Activated CD8-positive, alpha-beta T cell treated with anti-CD3 and anti-CD28 coated beads for 36 hours (primary cell): ENCODE measurements at regions not wholly inside any gene's neighbourhood (a gene's known extent, or its start where the extent isn't known, plus 50 kb on each side); places are given as distances from the start of the nearest gene placed in this dataset.

Experiments used
- ATAC-seq: fragments of 200-7000 bp; cut with Tn5 transposase; one replicate; pipeline ENCODE4 v1.10.0; 2021; ENCODE audit warnings: mild to moderate bottlenecking, moderate library complexity
- CTCF ChIA-PET: fragments of 350-600 bp; sonication (Branson Sonifier 250); formaldehyde crosslinking; loops from one replicate; lab custom pipeline; 2021; ENCODE audit warnings: antibody characterized with exemption; lab: Charles Lee
- POLR2A ChIA-PET: fragments of 350-600 bp; sonication (Branson Sonifier 250); formaldehyde crosslinking; loops from one replicate; lab custom pipeline; 2021; ENCODE audit warnings: antibody characterized with exemption; lab: Charles Lee
- DNase-seq: peaks from one replicate; pipeline ENCODE4 v3.0.0-alpha.2; 2020
- H3K27ac Mint-ChIP-seq: one replicate; pipeline ENCODE4 v1.8.0; 2021; ENCODE audit warnings: mild to moderate bottlenecking, mixed read lengths
- H3K27me3 Mint-ChIP-seq: one replicate; pipeline ENCODE4 v1.8.0; 2021; ENCODE audit warnings: mixed read lengths
- H3K36me3 Mint-ChIP-seq: one replicate; pipeline ENCODE4 v1.8.0; 2021; ENCODE audit warnings: low read depth, mixed read lengths
- H3K4me1 Mint-ChIP-seq: one replicate; pipeline ENCODE4 v1.8.0; 2021; ENCODE audit warnings: low read depth, mixed read lengths
- H3K4me3 Mint-ChIP-seq: one replicate; pipeline ENCODE4 v1.8.0; 2021; ENCODE audit warnings: mild to moderate bottlenecking, moderate library complexity, mixed read lengths
- H3K9me3 Mint-ChIP-seq: one replicate; pipeline ENCODE4 v1.8.0; 2021; ENCODE audit warnings: mixed read lengths
- intact Hi-C: fragments of 100-400 bp; cut with micrococcal nuclease; formaldehyde crosslinking; loops from one replicate; pipeline ENCODE4 v1.10.0; 2022
- TF ChIP-seq, protein P1 (sequence below): fragments of 200-600 bp; IDR thresholded peaks from one replicate; pipeline ENCODE4 v1.8.0; 2022; ENCODE audit warnings: antibody characterized with exemption, mild to moderate bottlenecking

DNA sequence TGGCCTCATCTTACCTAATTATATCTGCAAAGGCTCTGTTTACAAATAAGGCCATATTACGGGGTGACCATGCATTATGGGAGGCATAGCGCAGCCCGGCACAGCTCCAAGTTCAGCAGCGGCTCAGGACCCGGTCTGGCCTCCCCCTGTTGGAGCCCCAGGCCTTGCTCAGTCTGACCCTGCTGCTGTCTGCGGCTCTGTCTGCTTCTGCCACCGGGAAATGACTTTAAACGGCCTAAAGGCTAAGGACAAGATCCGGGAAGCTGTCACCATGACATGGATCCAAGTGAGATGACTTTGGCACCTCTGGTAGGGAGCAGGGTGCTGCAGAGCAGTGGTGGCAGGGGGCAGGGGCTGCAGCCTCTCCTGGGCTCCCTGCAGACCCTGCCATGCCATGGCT is 140.6 kb upstream of the GSE1 start:
- TF ChIP-seq, protein P1, sequence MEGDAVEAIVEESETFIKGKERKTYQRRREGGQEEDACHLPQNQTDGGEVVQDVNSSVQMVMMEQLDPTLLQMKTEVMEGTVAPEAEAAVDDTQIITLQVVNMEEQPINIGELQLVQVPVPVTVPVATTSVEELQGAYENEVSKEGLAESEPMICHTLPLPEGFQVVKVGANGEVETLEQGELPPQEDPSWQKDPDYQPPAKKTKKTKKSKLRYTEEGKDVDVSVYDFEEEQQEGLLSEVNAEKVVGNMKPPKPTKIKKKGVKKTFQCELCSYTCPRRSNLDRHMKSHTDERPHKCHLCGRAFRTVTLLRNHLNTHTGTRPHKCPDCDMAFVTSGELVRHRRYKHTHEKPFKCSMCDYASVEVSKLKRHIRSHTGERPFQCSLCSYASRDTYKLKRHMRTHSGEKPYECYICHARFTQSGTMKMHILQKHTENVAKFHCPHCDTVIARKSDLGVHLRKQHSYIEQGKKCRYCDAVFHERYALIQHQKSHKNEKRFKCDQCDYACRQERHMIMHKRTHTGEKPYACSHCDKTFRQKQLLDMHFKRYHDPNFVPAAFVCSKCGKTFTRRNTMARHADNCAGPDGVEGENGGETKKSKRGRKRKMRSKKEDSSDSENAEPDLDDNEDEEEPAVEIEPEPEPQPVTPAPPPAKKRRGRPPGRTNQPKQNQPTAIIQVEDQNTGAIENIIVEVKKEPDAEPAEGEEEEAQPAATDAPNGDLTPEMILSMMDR = no peak
- H3K9me3 Mint-ChIP-seq = no peaks in the 10 kb centered on the region
- no peaks in the 10 kb centered on the region for H3K4me1 Mint-ChIP-seq
- H3K27ac Mint-ChIP-seq = no peak overlapping the region
- intact Hi-C loops = no loop called here
- ATAC-seq (no peak), DNase-seq (no peak)
- no peak overlapping the region for H3K4me3 Mint-ChIP-seq
- H3K27me3 Mint-ChIP-seq = no peaks in the 10 kb centered on the region
- H3K36me3 Mint-ChIP-seq = no peaks in the 10 kb centered on the region
- CTCF ChIA-PET = interaction anchor here (3.0 kb wide), 1 partner anchor 144 kb away, joined by 6 read pairs; no protein-coding TSS in a partner anchor
- POLR2A ChIA-PET = interaction anchor here (0.5 to 1.0 kb wide), 2 partner anchors 11 to 311 kb away, joined by 3 read pairs; no protein-coding TSS in a partner anchor

DNA sequence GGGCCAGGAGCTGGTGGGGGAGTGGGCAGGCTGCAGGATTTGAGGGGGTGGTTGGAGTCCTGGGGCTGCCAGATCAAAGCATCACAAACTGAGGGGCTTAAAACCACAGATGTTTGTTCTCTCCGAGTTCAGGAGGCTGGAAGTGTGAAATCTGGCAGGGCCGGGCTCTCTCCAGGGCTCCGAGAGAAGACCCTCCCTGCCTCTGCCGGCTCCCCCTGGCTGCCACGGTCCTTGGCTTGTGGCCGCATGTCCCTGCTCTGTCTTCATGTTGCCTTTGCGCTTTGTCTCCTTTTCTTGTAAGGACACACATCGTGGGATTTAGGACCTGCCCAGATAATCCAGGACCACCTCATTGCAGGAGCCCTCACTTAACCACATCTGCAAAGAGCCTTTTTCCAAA is 139.8 kb upstream of the GSE1 start:
- ChIA-PET CTCF (interaction anchor here (3.0 kb wide), 1 partner anchor 143 kb away, joined by 6 read pairs; no protein-coding TSS in a partner anchor), POLR2A (no interaction called here)
- intact Hi-C loops = no loop called here
- no peaks in the 10 kb centered on the region for H3K4me1 Mint-ChIP-seq
- H3K27ac Mint-ChIP-seq = no peak overlapping the region
- H3K27me3 Mint-ChIP-seq = no peaks in the 10 kb centered on the region
- no peaks in the 10 kb centered on the region for H3K9me3 Mint-ChIP-seq
- H3K36me3 Mint-ChIP-seq = no peaks in the 10 kb centered on the region
- no peak for ATAC-seq
- no peak for DNase-seq
- H3K4me3 Mint-ChIP-seq = no peak overlapping the region
- TF ChIP-seq, protein P1 = no peak

DNA sequence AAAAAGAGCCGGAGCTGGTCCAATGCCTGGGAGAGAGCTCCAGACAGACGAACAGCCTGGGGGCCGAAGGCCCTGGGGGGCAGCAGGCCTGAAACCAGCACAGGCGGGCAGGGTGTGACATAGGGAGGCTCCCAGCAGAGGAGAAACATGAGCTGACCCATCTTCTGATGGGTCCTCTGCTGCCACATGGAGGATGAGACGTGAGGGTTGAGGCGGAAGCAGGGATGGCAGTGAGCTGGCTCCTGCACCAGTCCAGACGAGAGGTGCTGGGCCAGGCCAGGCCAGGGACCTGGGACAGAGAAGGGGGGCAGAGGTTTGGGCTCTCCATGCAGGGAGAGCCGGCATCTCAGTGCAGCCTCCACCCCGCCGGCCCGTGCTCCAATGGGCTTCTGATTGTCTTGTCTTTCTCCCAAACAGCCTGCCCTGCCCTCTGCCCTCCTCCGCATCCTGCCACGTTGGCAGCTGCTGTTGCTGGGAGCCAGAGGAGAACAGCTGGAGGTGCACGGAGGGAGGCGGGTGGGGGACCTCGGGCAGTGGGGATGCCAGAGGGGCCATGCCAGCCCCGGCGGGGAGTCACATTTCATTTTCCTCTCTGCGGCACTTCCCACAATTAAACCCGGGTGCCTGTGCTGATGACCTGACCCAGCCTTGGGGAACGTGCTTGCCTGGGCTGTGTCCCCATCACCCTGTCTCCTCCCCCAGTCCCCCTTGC is 139.1 kb upstream of the GSE1 start:
- Mint-ChIP-seq H3K27me3 (no peaks in the 10 kb centered on the region), H3K4me1 (no peaks in the 10 kb centered on the region), H3K9me3 (no peaks in the 10 kb centered on the region), H3K36me3 (no peaks in the 10 kb centered on the region), H3K4me3 (no peak overlapping the region), H3K27ac (no peak overlapping the region)
- intact Hi-C loops = no loop called here
- no peak for ATAC-seq
- CTCF ChIA-PET = no interaction called here
- TF ChIP-seq, protein P1 = no peak
- no peak for DNase-seq
- POLR2A ChIA-PET = no interaction called here

DNA sequence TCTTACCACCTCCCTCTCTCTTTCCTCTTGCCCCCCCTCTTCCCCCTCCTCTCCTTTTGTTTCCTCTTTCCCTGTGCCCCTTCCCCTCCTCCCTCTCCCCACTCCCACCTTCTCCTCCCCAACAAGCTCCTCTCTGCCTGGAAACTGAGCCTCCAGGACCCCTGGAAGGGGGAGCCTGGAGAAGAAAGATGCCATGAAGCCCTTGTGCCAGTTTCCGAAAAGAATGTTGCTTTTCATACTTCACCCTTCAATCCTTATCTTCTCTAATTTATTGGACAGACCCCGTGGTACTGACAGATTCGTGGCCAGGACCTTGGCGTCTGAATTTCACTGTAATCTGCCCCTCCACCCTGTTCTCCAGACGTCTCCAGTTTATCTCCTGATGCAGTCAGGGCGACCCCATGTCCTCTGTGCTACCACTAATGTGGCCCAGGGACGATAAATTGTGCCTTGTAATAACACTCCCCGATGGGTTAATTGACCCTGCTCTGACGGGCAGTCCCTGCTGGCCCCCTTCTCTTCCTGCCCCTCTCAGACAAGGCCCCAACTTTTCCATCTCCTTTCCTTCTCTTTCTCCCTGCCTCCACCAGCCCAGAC is 138.4 kb upstream of the GSE1 start:
- ChIA-PET POLR2A (interaction anchor here (0.6 kb wide), 1 partner anchor 280 kb away, joined by 3 read pairs; no protein-coding TSS in a partner anchor), CTCF (interaction anchor here (1.0 kb wide), 1 partner anchor 135 kb away, joined by 3 read pairs; no protein-coding TSS in a partner anchor)
- ATAC-seq (no peak), DNase-seq (no peak)
- H3K9me3 Mint-ChIP-seq = no peaks in the 10 kb centered on the region
- no peaks in the 10 kb centered on the region for H3K27me3 Mint-ChIP-seq
- H3K4me3 Mint-ChIP-seq = no peak overlapping the region
- no peaks in the 10 kb centered on the region for H3K36me3 Mint-ChIP-seq
- TF ChIP-seq, protein P1 = no peak
- intact Hi-C loops = no loop called here
- H3K27ac Mint-ChIP-seq = no peak overlapping the region
- no peaks in the 10 kb centered on the region for H3K4me1 Mint-ChIP-seq

DNA sequence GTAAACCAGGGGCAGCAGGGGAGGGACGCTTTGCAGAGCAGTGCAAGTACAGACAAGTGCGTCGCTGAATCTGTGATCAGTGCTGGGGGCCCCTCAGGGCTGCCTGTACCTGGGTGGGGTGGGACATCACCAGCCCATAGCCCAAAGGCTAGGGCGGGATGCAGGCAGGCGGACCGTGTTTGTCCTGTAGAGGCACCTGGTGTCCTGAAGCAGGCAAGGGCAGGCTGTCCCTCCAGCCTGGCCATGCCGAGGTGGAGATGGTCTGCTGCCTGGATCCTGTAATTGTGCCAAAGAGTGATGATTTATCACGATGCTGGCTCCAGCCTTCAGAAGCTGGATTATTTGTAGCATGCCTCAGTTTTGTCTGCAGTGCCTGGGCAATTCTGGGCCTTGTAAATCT is 137.9 kb upstream of the GSE1 start:
- no peak overlapping the region for H3K4me3 Mint-ChIP-seq
- CTCF ChIA-PET = interaction anchor here (1.0 to 1.9 kb wide), 2 partner anchors 135 to 141 kb away, joined by 3 to 7 read pairs; no protein-coding TSS in a partner anchor
- intact Hi-C loops = no loop called here
- H3K9me3 Mint-ChIP-seq = no peaks in the 10 kb centered on the region
- TF ChIP-seq, protein P1 = no peak
- POLR2A ChIA-PET = interaction anchor here (0.6 kb wide), 1 partner anchor 281 kb away, joined by 3 read pairs; no protein-coding TSS in a partner anchor
- no peak overlapping the region for H3K27ac Mint-ChIP-seq
- no peaks in the 10 kb centered on the region for H3K4me1 Mint-ChIP-seq
- H3K27me3 Mint-ChIP-seq = no peaks in the 10 kb centered on the region
- H3K36me3 Mint-ChIP-seq = no peaks in the 10 kb centered on the region
- no peak for ATAC-seq
- DNase-seq = no peak
